Panc1 (cell line): ENCODE measurements at regions not wholly inside any gene's neighbourhood (a gene's known extent, or its start where the extent isn't known, plus 50 kb on each side); places are given as distances from the start of the nearest gene placed in this dataset.

Experiments used
- CTCF ChIP-seq: fragments of 450-650 bp; IDR thresholded peaks from 2 replicates; pipeline ENCODE4 v1.5.1; 2017; ENCODE audit warnings: mild to moderate bottlenecking
- POLR2AphosphoS5 ChIP-seq: IDR thresholded peaks from 2 replicates; pipeline ENCODE4 v1.6.1; 2012; ENCODE audit warnings: mild to moderate bottlenecking, low read depth, low read length, moderate library complexity
- REST ChIP-seq, 2 experiments: IDR thresholded peaks; 2 replicates each; pipeline ENCODE4 v1.6.1; 2011 to 2012; ENCODE audit warnings: low read depth in 2 of 2, control low read depth in 1 of 2, low read length in 1 of 2, mild to moderate bottlenecking in 1 of 2, moderate library complexity in 1 of 2; ENCODE audit not compliant: insufficient read depth in 1 of 2
- SIN3A ChIP-seq: IDR thresholded peaks from 2 replicates; pipeline ENCODE4 v1.6.1; 2012; ENCODE audit warnings: low read depth, mild to moderate bottlenecking, low read length, moderate library complexity, borderline replicate concordance; ENCODE audit not compliant: insufficient read depth
- TCF7L2 ChIP-seq: IDR thresholded peaks from 2 replicates; pipeline ENCODE4 v1.6.1; 2011; ENCODE audit warnings: mild to moderate bottlenecking, low read depth, low read length, inconsistent platforms

GRCh38 chr1:187226396-187226795 is 397.6 kb downstream of the PLA2G4A start:
- no peak for TF ChIP-seq CTCF
- TF ChIP-seq SIN3A = no peak
- TF ChIP-seq TCF7L2 = no peak
- no peak for TF ChIP-seq POLR2AphosphoS5
- no peak for TF ChIP-seq REST (IDR thresholded peaks at IDR 0.05; ENCODE audit: insufficient read depth in 1 of 2, low read depth in 2 of 2, low read length in 1 of 2)
